Esophagus muscularis mucosa (tissue), 4 donors: ENCODE measurements at regions not wholly inside any gene's neighbourhood (a gene's known extent, or its start where the extent isn't known, plus 50 kb on each side); places are given as distances from the start of the nearest gene placed in this dataset.

ENCODE experiments used
- EP300 ChIP-seq: sonication (generic); formaldehyde crosslinking; IDR thresholded peaks from one replicate; pipeline ENCODE4 v1.6.1; 2017; ENCODE audit warnings: antibody characterized with exemption
- POLR2A ChIP-seq: fragments of 450-650 bp; IDR thresholded peaks from one replicate; pipeline ENCODE4 v1.6.1; 2017; ENCODE audit warnings: antibody characterized with exemption, moderate library complexity, mild to moderate bottlenecking, low read depth
- POLR2AphosphoS5 ChIP-seq, 2 donors: sonication (generic); formaldehyde crosslinking; IDR thresholded peaks; one replicate each; pipeline ENCODE4 v1.6.1; 2017; ENCODE audit warnings: antibody characterized with exemption in 2 of 2
- TF ChIP-seq, protein P1 (sequence below), 3 experiments: fragments of 200-600 bp in 2 of 3; fragments of 450-650 bp in 1 of 3; sonication (generic) in 2 of 3; IDR thresholded peaks; one replicate each; pipeline ENCODE4 v1.5.1; 2017 to 2019; ENCODE audit warnings: antibody characterized with exemption in 3 of 3, mild to moderate bottlenecking in 2 of 3, moderate library complexity in 1 of 3

DNA sequence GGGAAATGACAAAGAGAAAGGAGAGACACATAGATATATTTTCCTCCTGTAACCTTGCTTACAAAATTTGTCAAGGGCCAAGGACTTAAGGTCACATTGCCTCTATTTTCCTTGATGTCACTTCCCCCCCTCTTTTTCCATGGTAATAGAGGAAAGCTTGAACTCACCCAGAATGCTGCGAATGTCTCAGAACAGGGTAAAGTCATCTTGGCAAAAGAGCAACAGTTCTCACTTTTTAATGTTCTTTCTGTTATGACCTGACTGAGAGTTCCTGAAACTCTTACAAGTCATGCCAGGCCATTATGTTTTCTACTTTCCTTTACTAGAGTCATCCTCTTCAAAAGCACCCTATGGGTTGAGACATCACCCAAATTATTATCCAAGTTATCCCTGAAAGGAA, 50.7 kb upstream of the PRDM5 start:
- TF ChIP-seq, protein P1, sequence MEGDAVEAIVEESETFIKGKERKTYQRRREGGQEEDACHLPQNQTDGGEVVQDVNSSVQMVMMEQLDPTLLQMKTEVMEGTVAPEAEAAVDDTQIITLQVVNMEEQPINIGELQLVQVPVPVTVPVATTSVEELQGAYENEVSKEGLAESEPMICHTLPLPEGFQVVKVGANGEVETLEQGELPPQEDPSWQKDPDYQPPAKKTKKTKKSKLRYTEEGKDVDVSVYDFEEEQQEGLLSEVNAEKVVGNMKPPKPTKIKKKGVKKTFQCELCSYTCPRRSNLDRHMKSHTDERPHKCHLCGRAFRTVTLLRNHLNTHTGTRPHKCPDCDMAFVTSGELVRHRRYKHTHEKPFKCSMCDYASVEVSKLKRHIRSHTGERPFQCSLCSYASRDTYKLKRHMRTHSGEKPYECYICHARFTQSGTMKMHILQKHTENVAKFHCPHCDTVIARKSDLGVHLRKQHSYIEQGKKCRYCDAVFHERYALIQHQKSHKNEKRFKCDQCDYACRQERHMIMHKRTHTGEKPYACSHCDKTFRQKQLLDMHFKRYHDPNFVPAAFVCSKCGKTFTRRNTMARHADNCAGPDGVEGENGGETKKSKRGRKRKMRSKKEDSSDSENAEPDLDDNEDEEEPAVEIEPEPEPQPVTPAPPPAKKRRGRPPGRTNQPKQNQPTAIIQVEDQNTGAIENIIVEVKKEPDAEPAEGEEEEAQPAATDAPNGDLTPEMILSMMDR (IDR thresholded peaks at IDR 0.05) = no peak
- TF ChIP-seq POLR2A = no peak
- TF ChIP-seq POLR2AphosphoS5 (IDR thresholded peaks at IDR 0.05) = no peak
- no peak for TF ChIP-seq EP300
